Epithelial cell of prostate (primary cell): ENCODE measurements at regions not wholly inside any gene's neighbourhood (a gene's known extent, or its start where the extent isn't known, plus 50 kb on each side); places are given as distances from the start of the nearest gene placed in this dataset.

Source experiments
- DNase-seq: peaks from one replicate; pipeline ENCODE4 v3.0.0-alpha.2; 2011; ENCODE audit warnings: low read depth, low spot score
- H3K27ac ChIP-seq: fragments of 450-650 bp; 2 replicates; pipeline ENCODE4 v1.5.1; 2017; ENCODE audit warnings: mild to moderate bottlenecking

DNA sequence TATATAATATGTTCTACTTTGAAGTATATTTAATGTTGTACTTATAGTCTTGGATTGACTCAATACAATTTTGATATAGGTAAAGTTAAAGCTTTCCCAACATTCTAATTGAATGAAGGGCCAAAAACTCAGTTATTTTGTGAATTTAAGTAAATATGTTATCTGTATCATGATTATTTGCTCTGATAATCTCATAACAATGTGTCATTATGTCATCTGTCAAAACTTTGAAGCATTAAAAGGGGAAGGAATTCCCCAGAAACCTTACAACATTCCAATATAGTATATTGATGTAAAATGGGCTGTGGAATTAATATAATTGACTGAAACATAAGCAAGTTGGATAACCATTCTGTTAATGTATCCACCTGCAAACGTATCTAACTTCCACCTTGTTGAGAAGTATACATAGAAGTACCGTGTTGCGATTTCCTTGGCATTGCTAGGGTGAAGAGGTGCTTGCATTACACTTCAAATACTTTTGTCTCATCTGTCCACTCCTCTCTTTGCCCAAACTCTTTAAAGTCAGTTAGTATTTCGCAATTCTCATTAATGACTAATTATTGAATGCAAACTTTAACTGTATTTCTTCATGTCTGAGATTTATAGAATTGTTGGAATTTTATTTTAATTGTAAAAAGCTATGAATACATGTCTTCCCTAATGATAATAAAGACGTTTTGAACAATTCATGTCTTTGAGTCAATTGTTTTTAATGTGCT is 1982.1 kb upstream of the ADGRL3 start:
- H3K27ac ChIP-seq = no peak overlapping the region

DNA sequence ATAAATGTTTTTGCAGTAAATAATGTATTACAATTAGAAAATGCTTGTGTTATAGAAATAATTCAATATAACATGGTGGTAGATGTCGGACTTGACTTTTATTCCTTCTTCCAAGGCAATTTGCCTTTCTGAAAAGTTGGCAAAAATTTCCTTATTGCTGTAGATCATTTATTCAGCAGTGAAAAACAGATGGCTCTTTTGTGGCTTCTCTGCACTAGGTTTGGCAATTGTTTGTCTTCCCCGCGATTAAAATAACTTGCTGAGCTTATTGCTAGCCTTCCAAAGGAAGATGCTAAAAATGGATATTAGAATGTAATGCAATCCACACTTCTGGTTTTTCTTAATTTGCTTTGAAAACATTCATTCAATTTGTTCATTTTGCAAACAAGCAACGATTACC is 1977.9 kb upstream of the ADGRL3 start:
- no peak for DNase-seq
- H3K27ac ChIP-seq = no peak overlapping the region

More for the DNA sequence above, 1982.1 kb upstream of the ADGRL3 start:
- no peak for DNase-seq

DNA sequence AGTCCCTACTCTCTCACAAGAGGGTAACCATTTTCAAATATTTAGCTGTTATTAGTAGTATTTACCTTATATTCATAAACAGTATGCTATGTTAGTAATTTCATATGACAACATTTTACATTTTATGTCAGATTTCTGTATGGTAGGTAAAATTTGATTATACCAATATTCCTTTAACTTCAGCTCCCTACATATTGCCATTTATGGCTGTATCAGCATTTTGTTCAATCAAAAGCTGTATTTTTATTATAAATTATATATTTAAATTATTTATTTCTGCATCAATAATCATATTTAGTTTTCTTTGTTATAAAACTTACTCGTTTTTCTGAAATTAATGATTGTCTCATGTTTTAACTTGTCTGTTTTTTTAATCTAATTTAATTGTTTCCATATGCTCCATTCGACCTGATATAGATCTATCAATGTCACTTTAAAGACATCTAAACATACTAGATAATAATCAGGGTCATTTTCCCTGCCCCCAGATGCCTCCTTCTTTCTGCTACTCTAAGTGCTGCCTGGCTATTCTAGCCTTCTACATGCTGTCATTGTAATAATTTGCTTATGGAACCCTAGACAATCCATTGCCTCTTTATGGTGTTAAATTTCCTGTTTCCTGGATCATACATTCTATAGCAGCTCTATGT is 1976.7 kb upstream of the ADGRL3 start:
- no peak overlapping the region for H3K27ac ChIP-seq
- DNase-seq = no peak

DNA sequence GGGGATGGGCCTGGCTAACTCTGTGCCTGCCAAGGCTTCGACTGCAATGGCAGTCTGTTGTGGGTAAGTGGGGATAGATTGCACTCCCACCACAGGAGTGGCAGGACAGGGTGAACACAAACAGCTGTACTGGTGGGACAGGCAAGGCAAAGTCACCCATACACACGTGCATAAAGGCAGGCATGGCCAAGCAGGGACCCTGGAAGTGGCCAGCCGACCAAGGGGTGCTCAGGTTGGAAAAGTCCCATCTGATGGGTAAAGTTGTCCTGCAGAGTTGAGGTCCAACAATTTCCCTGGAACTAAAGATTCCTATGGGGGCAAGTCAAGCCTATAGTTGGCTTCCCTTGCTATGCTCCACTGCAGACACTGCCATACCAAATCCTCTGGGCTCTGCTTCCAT is 1961.9 kb upstream of the ADGRL3 start:
- no peak for DNase-seq
- H3K27ac ChIP-seq = no peak overlapping the region

DNA sequence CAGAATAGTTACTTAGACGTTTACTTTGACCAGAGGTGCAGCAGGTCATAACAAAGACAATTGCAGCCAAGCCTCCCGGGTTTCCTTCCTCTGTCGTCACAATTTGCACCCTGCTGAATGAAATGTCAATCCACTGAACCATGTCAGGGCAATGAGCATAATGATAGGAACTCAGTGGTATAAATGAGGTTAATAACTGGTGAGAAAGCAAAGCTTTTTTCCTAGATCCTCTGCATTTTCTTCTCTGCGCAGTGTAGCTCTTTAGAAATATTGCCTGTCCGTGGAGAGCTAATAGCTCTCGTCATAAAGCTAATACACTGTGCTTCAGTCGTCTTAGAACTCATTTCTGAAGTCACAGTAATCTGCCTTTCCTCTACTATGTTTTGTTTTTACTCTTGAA is 1960.1 kb upstream of the ADGRL3 start:
- no peak for DNase-seq
- H3K27ac ChIP-seq = no peak overlapping the region

DNA sequence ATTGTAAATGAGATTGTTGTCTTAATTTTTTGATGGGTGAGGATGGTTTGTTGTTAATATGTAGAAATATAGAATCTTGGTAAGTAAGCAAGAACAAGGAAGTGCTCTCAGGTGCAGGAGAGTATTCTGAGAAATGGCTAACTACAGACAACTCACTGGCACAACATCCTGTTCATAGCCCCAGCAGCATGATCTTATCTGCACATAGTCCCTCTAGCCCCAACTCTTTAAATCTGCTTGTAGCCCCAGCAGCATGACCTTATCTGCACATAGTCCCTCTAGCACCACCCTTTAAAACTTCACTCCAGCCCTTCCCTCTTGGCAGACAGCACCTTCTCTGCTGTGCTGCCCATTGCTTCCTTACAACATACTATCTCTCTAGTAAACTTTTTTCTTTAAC is 1957.1 kb upstream of the ADGRL3 start:
- no peak for DNase-seq
- H3K27ac ChIP-seq = no peak overlapping the region

DNA sequence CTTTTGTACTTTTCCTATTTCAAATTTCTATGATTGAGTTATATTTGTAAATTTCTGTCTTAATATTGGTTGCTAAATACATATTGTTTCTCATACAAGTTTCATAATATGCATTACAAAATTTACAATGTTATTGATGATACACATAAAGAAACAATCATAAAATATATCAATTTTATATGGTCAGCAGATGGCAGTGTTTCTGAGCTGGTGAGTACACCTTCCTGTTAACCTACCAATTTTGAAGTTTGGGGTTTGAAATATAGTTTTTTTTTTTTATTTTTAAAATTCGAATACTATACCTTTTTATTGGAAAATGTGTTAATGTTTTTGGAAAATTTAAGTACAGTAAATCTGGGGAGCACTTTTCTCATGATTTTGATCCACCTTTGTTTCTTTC is 1953.1 kb upstream of the ADGRL3 start:
- H3K27ac ChIP-seq = no peak overlapping the region
- DNase-seq = no peak

DNA sequence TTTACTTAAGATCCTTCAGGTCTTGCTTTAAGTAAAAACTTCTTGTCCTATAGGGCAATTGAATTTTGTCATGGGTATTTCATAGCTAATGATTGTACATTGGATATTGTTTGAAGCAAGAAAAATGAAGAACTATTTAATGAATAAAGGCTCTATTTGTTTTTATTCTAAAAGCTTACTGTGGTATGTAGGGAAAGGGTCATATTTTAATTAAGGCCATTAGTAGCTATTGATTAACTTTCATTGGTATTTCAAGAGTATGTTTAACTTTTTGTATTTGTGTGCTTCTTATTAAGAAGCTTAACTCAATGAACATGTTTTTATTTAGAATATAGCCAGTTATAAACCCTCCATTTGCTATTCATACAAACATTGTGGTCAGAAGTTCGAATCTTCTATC is 1951.8 kb upstream of the ADGRL3 start:
- no peak overlapping the region for H3K27ac ChIP-seq
- DNase-seq = no peak

DNA sequence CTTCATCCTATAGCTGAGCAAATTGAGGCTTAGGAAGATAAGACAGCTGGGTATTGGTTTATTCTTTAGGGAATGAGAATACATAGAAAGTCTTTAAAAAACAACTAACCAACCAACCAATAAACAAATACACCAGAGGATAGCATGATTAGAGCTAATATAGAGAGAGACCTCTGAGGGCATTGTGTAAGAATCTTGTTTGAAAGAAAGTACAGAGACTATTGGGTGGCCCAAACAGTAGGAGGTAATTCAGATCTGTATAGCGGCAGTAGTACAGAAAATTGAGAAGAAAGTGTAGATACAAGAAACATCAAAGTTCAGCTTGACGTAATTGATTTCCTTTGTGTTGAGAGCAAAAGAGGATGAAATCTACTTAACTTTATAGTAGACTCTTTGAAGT is 1951.0 kb upstream of the ADGRL3 start:
- no peak for DNase-seq
- no peak overlapping the region for H3K27ac ChIP-seq

DNA sequence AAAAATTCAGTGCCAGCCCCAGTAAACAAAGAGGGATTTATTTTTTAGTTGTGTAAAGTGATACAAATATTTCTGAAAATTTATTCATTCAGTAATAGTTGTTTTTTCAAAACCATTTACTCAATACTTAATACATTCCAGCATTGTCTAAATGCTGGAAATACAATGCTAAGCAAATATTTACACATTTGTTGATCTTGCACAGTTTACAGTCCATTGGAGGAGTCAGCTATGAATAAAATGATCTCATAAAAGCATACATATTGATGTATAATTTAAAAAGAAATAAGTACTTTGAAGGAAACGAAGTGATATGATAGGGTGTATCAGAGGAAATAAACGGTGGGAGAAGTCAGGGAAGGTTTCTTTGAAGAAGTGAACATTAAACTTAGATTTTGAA is 1942.1 kb upstream of the ADGRL3 start:
- H3K27ac ChIP-seq = no peak overlapping the region
- DNase-seq = no peak

DNA sequence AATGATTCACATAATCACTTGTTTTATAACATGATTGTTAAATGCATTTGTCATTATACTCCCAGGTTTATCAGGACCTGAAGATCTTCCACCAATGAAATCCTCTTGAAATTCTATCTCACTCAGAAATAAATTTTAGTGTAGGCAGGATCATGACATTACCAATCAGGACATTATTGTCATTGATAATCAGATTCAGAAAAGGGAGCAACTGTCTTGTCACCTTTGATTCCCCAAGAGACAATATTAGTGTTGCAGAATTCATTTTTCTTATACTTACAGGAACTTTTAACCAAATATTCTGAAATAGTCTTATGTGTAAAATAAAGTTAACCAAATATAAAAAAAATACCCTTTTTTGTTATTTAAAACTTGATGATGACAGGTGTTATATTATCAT is 1892.5 kb upstream of the ADGRL3 start:
- H3K27ac ChIP-seq = no peak overlapping the region
- DNase-seq = no peak

DNA sequence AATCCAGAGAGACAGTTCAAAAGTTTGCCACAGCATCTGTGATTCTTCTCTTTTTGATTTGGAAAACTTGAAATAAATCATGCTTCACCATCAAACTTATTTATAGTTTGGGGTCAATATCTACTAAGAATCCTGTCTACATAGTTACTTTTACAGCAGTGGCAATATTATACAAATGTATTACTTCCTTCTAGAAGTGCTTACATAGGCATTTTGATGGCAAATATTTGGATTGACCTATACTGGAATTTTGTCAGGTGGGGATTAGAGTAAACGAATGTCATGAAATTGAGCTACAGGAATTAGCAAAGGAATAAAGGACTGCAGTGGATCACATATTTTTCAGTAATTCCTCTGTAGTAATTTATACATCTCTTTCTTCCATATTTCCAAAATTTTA is 1885.5 kb upstream of the ADGRL3 start:
- no peak for DNase-seq
- no peak overlapping the region for H3K27ac ChIP-seq

DNA sequence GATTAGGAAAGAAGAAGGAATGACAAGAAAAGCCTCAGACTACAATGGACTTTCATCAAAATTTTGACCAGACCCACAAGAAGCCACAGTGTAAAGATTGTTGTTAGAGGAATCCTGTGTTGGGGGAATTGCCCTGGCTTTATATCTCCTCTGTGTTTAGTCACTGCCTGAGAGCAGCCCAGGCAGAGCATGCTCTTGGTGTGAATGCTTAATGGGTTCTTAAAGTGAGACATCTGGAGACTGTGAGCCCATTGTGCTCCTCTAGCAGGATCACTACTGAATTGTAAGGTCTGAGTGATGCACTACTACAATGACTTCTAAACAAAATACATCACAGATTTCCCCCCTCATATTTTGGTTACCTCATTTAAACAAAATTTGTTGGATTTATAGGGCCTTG is 1860.5 kb upstream of the ADGRL3 start:
- H3K27ac ChIP-seq = no peak overlapping the region
- DNase-seq = no peak

DNA sequence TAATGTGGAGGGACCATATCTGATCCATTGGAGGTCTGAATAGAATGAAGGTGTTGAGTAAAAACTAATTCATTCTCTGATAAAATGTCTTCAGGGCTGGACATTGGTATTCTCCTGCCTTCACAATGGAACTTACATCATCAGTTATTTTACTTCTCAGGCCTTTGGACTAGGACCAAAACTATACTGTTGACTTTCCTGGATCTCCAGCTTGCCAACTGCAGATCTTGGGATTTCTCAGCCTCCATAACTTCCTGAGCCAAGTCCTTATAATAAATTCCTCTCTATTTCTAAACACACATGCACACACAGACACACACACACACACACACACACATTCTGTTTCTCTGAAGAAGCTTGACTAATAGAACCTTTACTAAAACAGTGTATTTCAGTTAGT is 1858.6 kb upstream of the ADGRL3 start:
- H3K27ac ChIP-seq = no peak overlapping the region
- DNase-seq = no peak

DNA sequence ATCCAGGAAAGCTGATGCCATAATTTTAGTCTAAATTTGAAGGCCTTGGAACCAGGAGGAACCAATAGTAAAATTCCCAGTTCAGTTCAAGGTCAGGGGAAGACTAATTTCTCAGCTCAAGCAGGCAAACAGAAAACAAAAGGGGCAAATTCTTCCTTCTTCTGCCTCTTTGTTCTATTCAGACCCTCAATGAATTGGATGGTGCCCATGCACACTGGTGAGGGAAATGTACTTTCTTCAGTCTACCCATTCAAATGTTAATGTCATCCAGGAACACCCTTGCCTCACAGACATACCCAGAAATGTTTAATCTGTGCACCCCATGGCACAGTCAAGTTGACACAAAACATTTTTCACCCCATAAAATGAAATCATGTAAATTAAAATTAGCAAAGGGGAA is 1851.2 kb upstream of the ADGRL3 start:
- H3K27ac ChIP-seq = no peak overlapping the region
- DNase-seq = no peak

DNA sequence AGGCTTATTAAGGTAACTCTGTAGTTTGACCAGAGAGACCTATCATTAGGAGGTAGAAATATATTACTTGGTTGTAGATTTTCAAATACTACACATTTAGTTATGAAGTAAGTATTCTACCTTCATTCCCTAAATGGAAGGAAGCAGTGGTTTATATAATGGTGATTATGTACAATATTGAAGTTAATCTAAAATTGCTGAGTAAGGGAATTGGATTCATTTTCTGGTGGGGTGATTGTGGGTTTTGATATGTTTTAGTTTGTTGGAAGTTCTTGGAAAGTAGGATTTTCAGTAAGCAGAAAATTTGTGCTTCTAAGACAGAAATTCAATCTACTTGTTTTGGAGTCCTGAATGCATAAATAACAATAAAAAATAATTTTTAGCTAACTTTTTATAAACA is 1830.9 kb upstream of the ADGRL3 start:
- H3K27ac ChIP-seq = no peak overlapping the region
- no peak for DNase-seq

DNA sequence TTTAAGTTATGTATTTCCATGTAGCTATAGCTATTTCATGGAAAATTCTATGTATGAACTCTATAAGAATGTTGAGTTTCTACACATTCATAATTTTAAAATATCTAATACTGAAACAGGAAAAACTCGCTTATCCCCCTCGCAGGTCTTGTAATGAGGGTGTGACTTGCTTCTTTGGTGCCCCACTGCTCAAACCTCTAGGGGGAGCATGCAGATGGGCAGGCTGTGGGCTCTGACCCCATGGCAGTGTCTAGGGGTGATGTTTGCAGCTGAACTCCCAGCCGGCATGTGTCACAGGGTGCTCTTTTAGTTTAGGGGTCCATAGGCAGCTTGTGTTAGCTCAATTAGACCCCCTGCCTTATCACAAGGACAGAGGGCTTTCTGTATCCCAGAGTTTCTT is 1825.7 kb upstream of the ADGRL3 start:
- no peak for DNase-seq
- no peak overlapping the region for H3K27ac ChIP-seq

DNA sequence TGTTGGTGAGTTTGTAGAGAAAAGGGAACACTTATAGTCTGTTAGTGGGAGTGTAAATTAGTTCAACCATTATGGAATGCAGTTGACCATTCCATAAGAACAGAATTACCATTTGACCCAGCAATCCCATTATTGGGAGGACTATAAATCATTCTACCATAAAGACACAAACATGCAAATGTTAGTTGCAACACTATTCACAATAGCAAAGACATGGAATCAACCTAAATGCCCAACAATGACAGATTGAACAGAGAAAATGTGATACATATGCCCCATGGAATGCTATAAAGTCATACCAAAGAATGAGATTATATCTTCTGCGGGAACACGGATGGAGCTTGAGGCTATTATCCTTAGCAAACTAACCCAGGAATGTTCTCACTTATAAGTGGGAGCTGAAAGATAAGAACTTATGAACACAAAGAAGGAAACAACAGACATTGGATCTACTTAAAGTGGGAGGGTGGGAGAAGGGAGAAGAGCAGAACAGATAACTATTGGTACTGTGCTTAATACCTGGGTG is 1819.2 kb upstream of the ADGRL3 start:
- no peak overlapping the region for H3K27ac ChIP-seq

DNA sequence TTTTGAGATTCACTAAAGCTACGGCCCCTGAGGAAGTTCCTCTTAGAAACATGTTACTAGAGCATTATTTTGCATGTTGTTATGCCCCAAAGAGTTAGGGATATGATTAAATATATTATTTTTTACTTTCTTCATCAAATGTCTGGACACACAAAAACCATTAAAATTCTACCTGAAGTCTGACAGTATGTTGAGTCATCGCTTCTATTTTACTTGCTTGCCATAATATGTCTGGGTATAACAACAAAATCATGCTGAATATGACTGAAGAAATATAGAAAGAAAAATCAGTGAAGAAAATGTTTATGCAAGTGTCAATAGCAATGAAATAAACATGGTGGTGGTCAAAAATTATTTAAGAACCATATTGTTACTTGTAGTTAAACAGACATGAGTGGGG is 1818.5 kb upstream of the ADGRL3 start:
- no peak overlapping the region for H3K27ac ChIP-seq
- no peak for DNase-seq

More for the DNA sequence above, 1819.2 kb upstream of the ADGRL3 start:
- no peak for DNase-seq

DNA sequence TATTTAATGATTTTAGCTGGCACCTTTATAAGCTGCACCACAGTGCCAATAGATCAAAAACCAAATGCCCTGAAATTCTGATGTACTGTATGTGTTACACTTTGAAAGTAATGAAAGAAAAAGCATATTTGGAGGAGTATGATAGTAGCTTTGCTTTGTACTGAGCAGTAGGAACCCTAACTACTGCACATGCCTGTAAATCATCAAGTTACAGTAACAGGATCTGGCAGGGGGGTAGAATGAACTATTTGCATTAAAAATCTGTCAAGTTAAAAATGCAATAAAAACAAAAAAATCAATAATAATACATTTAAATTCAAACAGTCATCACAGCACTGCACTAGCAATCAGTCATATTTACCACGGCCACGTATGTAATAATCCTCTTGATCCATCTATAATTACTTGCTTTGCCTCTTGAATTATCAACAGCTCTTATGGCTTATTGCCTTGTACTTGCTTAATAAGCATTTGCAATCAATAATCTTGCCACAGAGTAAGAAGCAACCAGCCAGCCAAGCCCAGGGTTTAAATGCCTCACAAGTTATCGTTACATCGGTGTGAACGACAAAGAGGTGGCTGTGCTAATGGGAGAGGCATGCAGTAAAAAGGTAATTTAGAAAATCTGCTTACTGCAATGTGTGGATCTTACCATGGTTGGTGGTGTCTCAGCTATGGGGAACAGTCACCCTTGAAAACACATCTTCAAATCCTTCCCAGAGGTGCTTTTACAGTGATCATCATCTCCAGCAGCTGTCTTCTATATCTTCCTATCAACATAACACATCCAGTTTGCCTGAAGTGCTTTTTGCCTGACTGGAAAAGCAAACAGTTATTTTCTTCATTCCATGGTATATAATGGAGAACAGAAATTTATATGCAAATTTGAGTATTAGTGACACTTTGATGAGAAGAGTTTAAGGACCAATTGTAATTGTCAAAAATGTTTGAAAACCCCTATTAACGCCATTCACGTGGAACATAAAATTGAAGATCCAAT is 1812.1 kb upstream of the ADGRL3 start:
- no peak overlapping the region for H3K27ac ChIP-seq
- no peak for DNase-seq

DNA sequence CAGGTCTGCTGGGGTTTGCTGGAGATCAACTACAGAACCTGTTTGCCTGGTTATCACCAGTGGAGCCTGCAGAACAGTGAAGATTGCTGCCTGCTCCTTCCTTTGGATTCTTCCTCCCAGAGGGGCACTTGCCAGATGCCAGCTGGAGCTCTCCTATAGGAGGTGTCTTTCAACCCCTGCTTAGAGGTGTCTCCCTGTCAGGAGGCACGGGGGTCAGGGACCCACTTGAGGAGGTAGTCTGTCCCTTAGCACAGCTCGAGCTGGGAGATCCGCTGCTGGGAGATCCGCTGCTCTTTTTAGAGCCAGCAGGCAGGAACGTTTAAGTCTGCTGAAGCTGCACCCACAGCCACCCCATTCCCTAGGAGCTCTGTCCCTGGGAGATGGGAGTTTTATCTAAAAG is 1806.3 kb upstream of the ADGRL3 start:
- H3K27ac ChIP-seq = no peak overlapping the region
- no peak for DNase-seq
